ENCODE measurements at regions not wholly inside any gene's neighbourhood (a gene's known extent, or its start where the extent isn't known, plus 50 kb on each side); places are given as distances from the start of the nearest gene placed in this dataset.

GRCh38 chr22:48321986-48322545 lies 1505.6 kb downstream of the BRD1 start:
- no peak overlapping the region for H3K4me3 ChIP-seq (ENCODE audit: low read length)
- DNase-seq (ENCODE audit: low read depth, low spot score): no peak

GRCh38 chr22:48320683-48321451 lies 1506.8 kb downstream of the BRD1 start:
- DNase-seq (ENCODE audit: low read depth, low spot score): no peak
- H3K4me3 ChIP-seq (ENCODE audit: low read length): no peak overlapping the region

- no peak for DNase-seq (ENCODE audit: low read depth, low spot score)
- no peak overlapping the region for H3K4me3 ChIP-seq (ENCODE audit: low read length)
Observed at GRCh38 chr22:48320048-48320682, 1507.5 kb downstream of the BRD1 start.

- no peak overlapping the region for H3K4me3 ChIP-seq (ENCODE audit: low read length)
- no peak for DNase-seq (ENCODE audit: low read depth, low spot score)
Observed at GRCh38 chr22:48319321-48320047, 1508.2 kb downstream of the BRD1 start.

- DNase-seq (ENCODE audit: low read depth, low spot score): no peak
- H3K4me3 ChIP-seq (ENCODE audit: low read length): no peak overlapping the region
Observed at GRCh38 chr22:48318575-48319320, 1508.9 kb downstream of the BRD1 start.

GRCh38 chr22:48318173-48318572 lies 1509.5 kb downstream of the BRD1 start:
- DNase-seq (ENCODE audit: low read depth, low spot score): no peak

GRCh38 chr22:48316257-48317250 lies 1511.1 kb downstream of the BRD1 start:
- no peak for DNase-seq (ENCODE audit: low read depth, low spot score)
- H3K4me3 ChIP-seq (ENCODE audit: low read length): no peak overlapping the region

More at GRCh38 chr22:48318173-48318572, 1509.5 kb downstream of the BRD1 start:
- no peak overlapping the region for H3K4me3 ChIP-seq (ENCODE audit: low read length)

- DNase-seq (ENCODE audit: low read depth, low spot score): no peak
- no peak overlapping the region for H3K4me3 ChIP-seq (ENCODE audit: low read length)
Observed at GRCh38 chr22:48315439-48316256, 1512.0 kb downstream of the BRD1 start.

- DNase-seq (ENCODE audit: low read depth, low spot score): no peak
- no peak overlapping the region for H3K4me3 ChIP-seq (ENCODE audit: low read length)
Observed at GRCh38 chr22:48314073-48314472, 1513.6 kb downstream of the BRD1 start.

GRCh38 chr22:48313175-48313830 lies 1514.4 kb downstream of the BRD1 start:
- no peak for DNase-seq (ENCODE audit: low read depth, low spot score)
- no peak overlapping the region for H3K4me3 ChIP-seq (ENCODE audit: low read length)

GRCh38 chr22:48310740-48311139 lies 1516.9 kb downstream of the BRD1 start:
- no peak overlapping the region for H3K4me3 ChIP-seq (ENCODE audit: low read length)
- no peak for DNase-seq (ENCODE audit: low read depth, low spot score)

GRCh38 chr22:48310289-48310688 lies 1517.4 kb downstream of the BRD1 start:
- no peak for DNase-seq (ENCODE audit: low read depth, low spot score)

GRCh38 chr22:48309836-48310235 lies 1517.8 kb downstream of the BRD1 start:
- DNase-seq (ENCODE audit: low read depth, low spot score): no peak
- no peak overlapping the region for H3K4me3 ChIP-seq (ENCODE audit: low read length)

More at GRCh38 chr22:48310289-48310688, 1517.4 kb downstream of the BRD1 start:
- H3K4me3 ChIP-seq (ENCODE audit: low read length): no peak overlapping the region

- no peak for DNase-seq (ENCODE audit: low read depth, low spot score)
- no peak overlapping the region for H3K4me3 ChIP-seq (ENCODE audit: low read length)
Observed at GRCh38 chr22:48309115-48309705, 1518.5 kb downstream of the BRD1 start.

GRCh38 chr22:48307931-48308330 lies 1519.7 kb downstream of the BRD1 start:
- H3K4me3 ChIP-seq (ENCODE audit: low read length): no peak overlapping the region
- no peak for DNase-seq (ENCODE audit: low read depth, low spot score)

- no peak for DNase-seq (ENCODE audit: low read depth, low spot score)
- no peak overlapping the region for H3K4me3 ChIP-seq (ENCODE audit: low read length)
Observed at GRCh38 chr22:48306785-48307510, 1520.7 kb downstream of the BRD1 start.

Data from Jurkat, Clone E6-1 (cell line).